Neural progenitor cell (in vitro differentiated cells): ENCODE measurements at regions not wholly inside any gene's neighbourhood (a gene's known extent, or its start where the extent isn't known, plus 50 kb on each side); places are given as distances from the start of the nearest gene placed in this dataset.

Source experiments
- DNase-seq: peaks from one replicate; pipeline ENCODE4 v3.0.0-alpha.2; 2016; ENCODE audit warnings: low spot score
- H2AFZ ChIP-seq: fragments of 200-600 bp; sonication (generic); replicated peaks from 2 replicates; pipeline ENCODE4 v1.6.1; 2016; ENCODE audit warnings: antibody characterized with exemption
- H3F3A ChIP-seq: fragments of 200-600 bp; sonication (generic); 2 replicates; pipeline ENCODE4 v1.6.1; 2016; ENCODE audit warnings: antibody characterized with exemption, low read depth
- H3K27ac ChIP-seq: fragments of 200-600 bp; sonication (generic); 2 replicates; pipeline ENCODE4 v1.5.1; 2016; ENCODE audit warnings: mild to moderate bottlenecking
- H3K27me3 ChIP-seq: fragments of 200-600 bp; sonication (generic); 2 replicates; pipeline ENCODE4 v1.6.1; 2016; ENCODE audit warnings: mild to moderate bottlenecking, moderate library complexity
- H3K36me3 ChIP-seq: fragments of 200-600 bp; sonication (generic); 2 replicates; pipeline ENCODE4 v1.5.1; 2016
- H3K4me1 ChIP-seq: fragments of 200-600 bp; sonication (generic); 2 replicates; pipeline ENCODE4 v1.6.1; 2016; ENCODE audit warnings: mixed run types
- H3K4me2 ChIP-seq: fragments of 200-600 bp; sonication (generic); 2 replicates; pipeline ENCODE4 v1.6.1; 2016
- H3K4me3 ChIP-seq: fragments of 200-600 bp; sonication (generic); 2 replicates; pipeline ENCODE4 v1.5.1; 2016
- H3K79me2 ChIP-seq: fragments of 200-600 bp; sonication (generic); 2 replicates; pipeline ENCODE4 v1.6.1; 2016; ENCODE audit warnings: low read depth
- H3K9ac ChIP-seq: fragments of 200-600 bp; sonication (generic); 2 replicates; pipeline ENCODE4 v1.6.1; 2016
- H3K9me3 ChIP-seq: fragments of 200-600 bp; sonication (generic); 2 replicates; pipeline ENCODE4 v1.5.1; 2016; ENCODE audit warnings: low read depth
- H4K20me1 ChIP-seq: fragments of 200-600 bp; sonication (generic); 2 replicates; pipeline ENCODE4 v1.6.1; 2016; ENCODE audit warnings: low read depth
- H3K27ac Mint-ChIP-seq: 3 replicates; pipeline ENCODE4 v1.8.0; 2021; ENCODE audit warnings: mixed read lengths
- H3K27me3 Mint-ChIP-seq: 2 replicates; pipeline ENCODE4 v1.8.0; 2022; ENCODE audit warnings: low read depth, mild to moderate bottlenecking, inconsistent platforms, moderate library complexity, mixed read lengths; ENCODE audit not compliant: insufficient read depth
- H3K36me3 Mint-ChIP-seq: 3 replicates; pipeline ENCODE4 v1.8.0; 2021; ENCODE audit warnings: mixed read lengths
- H3K4me1 Mint-ChIP-seq: 3 replicates; pipeline ENCODE4 v1.8.0; 2021; ENCODE audit warnings: mixed read lengths
- H3K4me3 Mint-ChIP-seq: 3 replicates; pipeline ENCODE4 v1.8.0; 2021; ENCODE audit warnings: mild to moderate bottlenecking, moderate library complexity, mixed read lengths
- H3K9me3 Mint-ChIP-seq: 3 replicates; pipeline ENCODE4 v1.8.0; 2020; ENCODE audit warnings: mixed read lengths
- EZH2 ChIP-seq: fragments of 200-600 bp; sonication (generic); IDR thresholded peaks from 2 replicates; pipeline ENCODE4 v1.6.1; 2017; ENCODE audit warnings: antibody characterized with exemption, mild to moderate bottlenecking, moderate library complexity
- EZH2phosphoT487 ChIP-seq: fragments of 200-600 bp; sonication (generic); IDR thresholded peaks from 2 replicates; pipeline ENCODE4 v1.6.1; 2017; ENCODE audit warnings: antibody characterized with exemption
- TF ChIP-seq, protein P1 (sequence below): fragments of 200-600 bp; sonication (generic); IDR thresholded peaks from 2 replicates; pipeline ENCODE4 v1.5.1; 2017; ENCODE audit warnings: antibody characterized with exemption, mild to moderate bottlenecking

- Mint-ChIP-seq H3K9me3 (no peaks in the 10 kb centered on the region), H3K36me3 (no peaks in the 10 kb centered on the region), H3K4me1 (no peaks in the 10 kb centered on the region), H3K27me3 (peaks cover 4% of the 10 kb centered on the region), H3K27ac (no peak overlapping the region), H3K4me3 (no peak overlapping the region)
- no peaks in the 10 kb centered on the region for H3K9me3 ChIP-seq
- H3K27ac ChIP-seq = no peak overlapping the region
- H3K79me2 ChIP-seq = no peaks in the 10 kb centered on the region
- no peaks in the 10 kb centered on the region for H3F3A ChIP-seq
- H3K9ac ChIP-seq = no peak overlapping the region
- H3K4me2 ChIP-seq = no peak overlapping the region
- no peak overlapping the region for H2AFZ ChIP-seq
- H3K36me3 ChIP-seq = no peaks in the 10 kb centered on the region
- no peaks in the 10 kb centered on the region for H4K20me1 ChIP-seq
- no peak overlapping the region for H3K4me3 ChIP-seq
- no peak for TF ChIP-seq EZH2phosphoT487
- no peaks in the 10 kb centered on the region for H3K27me3 ChIP-seq
- H3K4me1 ChIP-seq = no peaks in the 10 kb centered on the region
- DNase-seq = no peak
These were observed 99.5 kb downstream of the MID1IP1 start for GRCh38 chrX:38900719-38901118.

- no peaks in the 10 kb centered on the region for H3K36me3 Mint-ChIP-seq
- Histone ChIP-seq H3K4me3 (no peak overlapping the region), H2AFZ (no peak overlapping the region), H3K4me1 (no peaks in the 10 kb centered on the region), H3K79me2 (no peaks in the 10 kb centered on the region), H3K36me3 (no peaks in the 10 kb centered on the region), H4K20me1 (no peaks in the 10 kb centered on the region), H3K9ac (no peak overlapping the region), H3K9me3 (no peaks in the 10 kb centered on the region), H3F3A (no peaks in the 10 kb centered on the region), H3K4me2 (no peak overlapping the region), H3K27ac (no peak overlapping the region), H3K27me3 (no peaks in the 10 kb centered on the region)
- H3K9me3 Mint-ChIP-seq = no peaks in the 10 kb centered on the region
- H3K27me3 Mint-ChIP-seq = peaks cover 4% of the 10 kb centered on the region
- no peaks in the 10 kb centered on the region for H3K4me1 Mint-ChIP-seq
- TF ChIP-seq, protein P1, sequence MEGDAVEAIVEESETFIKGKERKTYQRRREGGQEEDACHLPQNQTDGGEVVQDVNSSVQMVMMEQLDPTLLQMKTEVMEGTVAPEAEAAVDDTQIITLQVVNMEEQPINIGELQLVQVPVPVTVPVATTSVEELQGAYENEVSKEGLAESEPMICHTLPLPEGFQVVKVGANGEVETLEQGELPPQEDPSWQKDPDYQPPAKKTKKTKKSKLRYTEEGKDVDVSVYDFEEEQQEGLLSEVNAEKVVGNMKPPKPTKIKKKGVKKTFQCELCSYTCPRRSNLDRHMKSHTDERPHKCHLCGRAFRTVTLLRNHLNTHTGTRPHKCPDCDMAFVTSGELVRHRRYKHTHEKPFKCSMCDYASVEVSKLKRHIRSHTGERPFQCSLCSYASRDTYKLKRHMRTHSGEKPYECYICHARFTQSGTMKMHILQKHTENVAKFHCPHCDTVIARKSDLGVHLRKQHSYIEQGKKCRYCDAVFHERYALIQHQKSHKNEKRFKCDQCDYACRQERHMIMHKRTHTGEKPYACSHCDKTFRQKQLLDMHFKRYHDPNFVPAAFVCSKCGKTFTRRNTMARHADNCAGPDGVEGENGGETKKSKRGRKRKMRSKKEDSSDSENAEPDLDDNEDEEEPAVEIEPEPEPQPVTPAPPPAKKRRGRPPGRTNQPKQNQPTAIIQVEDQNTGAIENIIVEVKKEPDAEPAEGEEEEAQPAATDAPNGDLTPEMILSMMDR = no peak
- TF ChIP-seq EZH2 (no peak), EZH2phosphoT487 (no peak)
- no peak overlapping the region for H3K27ac Mint-ChIP-seq
- no peak for DNase-seq
- H3K4me3 Mint-ChIP-seq = no peak overlapping the region
These were observed 101.8 kb downstream of the MID1IP1 start for GRCh38 chrX:38902972-38903492.

DNA sequence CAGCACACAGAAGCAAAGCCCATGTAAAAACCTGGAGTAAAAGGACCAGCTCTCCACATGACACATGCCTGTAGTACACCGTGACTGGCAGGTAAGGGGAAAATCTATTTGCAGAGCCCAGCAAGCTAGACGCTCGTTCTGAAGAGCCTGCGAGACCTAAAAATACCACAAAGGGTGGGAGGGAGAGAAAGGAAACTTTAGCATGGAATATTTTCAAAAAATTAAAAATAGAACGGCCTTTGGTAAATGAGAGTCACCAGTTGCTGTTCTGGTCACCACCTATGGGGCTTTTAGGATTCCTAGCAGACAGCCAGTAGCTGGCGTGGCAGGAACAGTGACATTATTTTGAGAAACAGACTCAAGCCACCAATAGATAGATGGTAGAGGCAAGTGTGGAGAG is 115.5 kb downstream of the MID1IP1 start:
- H2AFZ ChIP-seq = no peak overlapping the region

DNA sequence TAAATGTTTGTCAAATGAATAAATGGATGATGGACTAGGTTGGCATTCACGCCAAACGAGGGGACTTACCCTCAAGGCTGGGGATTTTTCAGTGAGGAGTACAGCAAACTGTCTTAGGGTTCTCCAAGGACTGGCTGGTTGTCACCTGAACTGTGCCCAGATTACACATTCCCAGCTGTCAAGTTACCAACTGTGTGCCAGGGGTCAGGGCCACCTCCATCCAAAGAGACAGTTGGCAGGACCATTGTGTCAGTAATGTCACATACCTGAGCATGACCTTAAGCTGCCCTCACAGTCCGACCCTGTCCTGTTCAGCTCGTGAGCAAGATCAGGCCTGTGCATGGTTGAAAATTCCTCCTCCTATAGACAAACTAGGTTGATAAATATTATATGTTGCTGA is 116.7 kb downstream of the MID1IP1 start:
- H3F3A ChIP-seq = no peaks in the 10 kb centered on the region
- H3K4me1 ChIP-seq = no peaks in the 10 kb centered on the region
- Mint-ChIP-seq H3K27ac (no peak overlapping the region), H3K36me3 (no peaks in the 10 kb centered on the region), H3K4me1 (peaks cover 3% of the 10 kb centered on the region), H3K4me3 (no peak overlapping the region), H3K27me3 (peaks cover 2% of the 10 kb centered on the region), H3K9me3 (no peaks in the 10 kb centered on the region)
- no peak for TF ChIP-seq EZH2
- TF ChIP-seq, protein P1 = no peak
- no peak for TF ChIP-seq EZH2phosphoT487
- DNase-seq = no peak
- H3K4me2 ChIP-seq = no peak overlapping the region
- no peak overlapping the region for H3K4me3 ChIP-seq
- H3K9me3 ChIP-seq = peaks cover 6% of the 10 kb centered on the region
- H3K79me2 ChIP-seq = no peaks in the 10 kb centered on the region
- H2AFZ ChIP-seq = no peak overlapping the region
- H4K20me1 ChIP-seq = no peaks in the 10 kb centered on the region
- H3K27me3 ChIP-seq = no peaks in the 10 kb centered on the region
- no peak overlapping the region for H3K27ac ChIP-seq
- no peak overlapping the region for H3K9ac ChIP-seq
- H3K36me3 ChIP-seq = no peaks in the 10 kb centered on the region

More for the DNA sequence above, 115.5 kb downstream of the MID1IP1 start:
- no peaks in the 10 kb centered on the region for H3K79me2 ChIP-seq
- no peak for TF ChIP-seq EZH2phosphoT487
- TF ChIP-seq, protein P1 = no peak
- TF ChIP-seq EZH2 = no peak
- H3K27me3 ChIP-seq = no peaks in the 10 kb centered on the region
- no peaks in the 10 kb centered on the region for H4K20me1 ChIP-seq
- H3K36me3 ChIP-seq = no peaks in the 10 kb centered on the region
- Mint-ChIP-seq H3K27me3 (peaks cover 5% of the 10 kb centered on the region), H3K4me1 (peaks cover 3% of the 10 kb centered on the region), H3K9me3 (peaks cover 7% of the 10 kb centered on the region), H3K36me3 (no peaks in the 10 kb centered on the region), H3K27ac (no peak overlapping the region), H3K4me3 (no peak overlapping the region)
- H3F3A ChIP-seq = no peaks in the 10 kb centered on the region
- peaks cover 6% of the 10 kb centered on the region for H3K9me3 ChIP-seq
- no peak overlapping the region for H3K4me3 ChIP-seq
- no peak overlapping the region for H3K27ac ChIP-seq
- no peaks in the 10 kb centered on the region for H3K4me1 ChIP-seq
- H3K9ac ChIP-seq = no peak overlapping the region
- no peak for DNase-seq
- H3K4me2 ChIP-seq = no peak overlapping the region
